ENCODE measurements at regions not wholly inside any gene's neighbourhood (a gene's known extent, or its start where the extent isn't known, plus 50 kb on each side); places are given as distances from the start of the nearest gene placed in this dataset.

DNA sequence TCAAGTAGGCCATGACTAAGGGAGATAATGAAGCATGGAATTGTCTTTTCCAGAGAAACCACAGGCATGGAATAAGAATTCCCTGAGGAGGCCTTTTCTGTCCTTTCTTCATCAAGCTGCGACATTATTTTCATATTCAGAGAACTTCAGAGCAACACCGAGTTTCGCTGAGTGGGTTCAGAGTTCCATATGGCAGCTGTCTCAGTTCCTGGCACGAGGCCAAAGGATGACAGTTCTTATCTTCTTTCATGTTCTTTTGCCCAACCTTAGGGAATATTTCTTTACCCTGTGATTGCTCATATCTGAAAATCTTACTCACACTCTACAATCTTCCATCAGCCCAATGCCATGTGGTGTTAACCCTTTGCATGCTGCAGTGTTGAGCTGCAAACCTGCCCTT, 135.3 kb upstream of the BMP2 start:
- Mint-ChIP-seq H3K4me3 (ENCODE audit: unreplicated experiment) (no peak overlapping the region), H3K4me1 (ENCODE audit: low read depth, unreplicated experiment) (peaks cover 21% of the 10 kb centered on the region), H3K27me3 (ENCODE audit: low read depth, unreplicated experiment) (peaks cover 12% of the 10 kb centered on the region), H3K36me3 (ENCODE audit: low read depth, unreplicated experiment) (no peaks in the 10 kb centered on the region), H3K27ac (ENCODE audit: unreplicated experiment) (peak overlapping the region; percentile 80), H3K9me3 (ENCODE audit: unreplicated experiment) (peaks cover 6% of the 10 kb centered on the region)
- no peaks in the 10 kb centered on the region for H3K36me3 ChIP-seq (ENCODE audit: insufficient read depth, low read length)
- FAIRE-seq: no peak
- no peak for TF ChIP-seq EZH2 (IDR thresholded peaks at IDR 0.05; ENCODE audit: insufficient read depth, low read length)
- TF ChIP-seq, protein P1, sequence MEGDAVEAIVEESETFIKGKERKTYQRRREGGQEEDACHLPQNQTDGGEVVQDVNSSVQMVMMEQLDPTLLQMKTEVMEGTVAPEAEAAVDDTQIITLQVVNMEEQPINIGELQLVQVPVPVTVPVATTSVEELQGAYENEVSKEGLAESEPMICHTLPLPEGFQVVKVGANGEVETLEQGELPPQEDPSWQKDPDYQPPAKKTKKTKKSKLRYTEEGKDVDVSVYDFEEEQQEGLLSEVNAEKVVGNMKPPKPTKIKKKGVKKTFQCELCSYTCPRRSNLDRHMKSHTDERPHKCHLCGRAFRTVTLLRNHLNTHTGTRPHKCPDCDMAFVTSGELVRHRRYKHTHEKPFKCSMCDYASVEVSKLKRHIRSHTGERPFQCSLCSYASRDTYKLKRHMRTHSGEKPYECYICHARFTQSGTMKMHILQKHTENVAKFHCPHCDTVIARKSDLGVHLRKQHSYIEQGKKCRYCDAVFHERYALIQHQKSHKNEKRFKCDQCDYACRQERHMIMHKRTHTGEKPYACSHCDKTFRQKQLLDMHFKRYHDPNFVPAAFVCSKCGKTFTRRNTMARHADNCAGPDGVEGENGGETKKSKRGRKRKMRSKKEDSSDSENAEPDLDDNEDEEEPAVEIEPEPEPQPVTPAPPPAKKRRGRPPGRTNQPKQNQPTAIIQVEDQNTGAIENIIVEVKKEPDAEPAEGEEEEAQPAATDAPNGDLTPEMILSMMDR (IDR thresholded peaks at IDR 0.05; ENCODE audit: insufficient read depth, low read depth, low read length): no peak
- H3K79me2 ChIP-seq (ENCODE audit: insufficient read depth, low read length): no peaks in the 10 kb centered on the region
- no peak overlapping the region for H3K4me2 ChIP-seq (ENCODE audit: low read length)
- no peak overlapping the region for H2AFZ ChIP-seq (ENCODE audit: low read depth, low read length)
- H3K27ac ChIP-seq (ENCODE audit: low read depth, low read length): no peak overlapping the region
- no peak overlapping the region for H3K9ac ChIP-seq (ENCODE audit: low read length)
- H3K4me3 ChIP-seq (ENCODE audit: insufficient read depth, low read depth, low read length): no peak overlapping the region
- no peaks in the 10 kb centered on the region for H3K27me3 ChIP-seq (ENCODE audit: insufficient read depth, low read length)
- peak; percentile 77 for DNase-seq (ENCODE audit: low read depth)
- H4K20me1 ChIP-seq (ENCODE audit: insufficient read depth, low read length): no peaks in the 10 kb centered on the region
- H3K9me3 ChIP-seq (ENCODE audit: insufficient read depth, low read depth, low read length): no peaks in the 10 kb centered on the region
- H3K4me1 ChIP-seq (ENCODE audit: insufficient read depth, low read length): no peaks in the 10 kb centered on the region

DNA sequence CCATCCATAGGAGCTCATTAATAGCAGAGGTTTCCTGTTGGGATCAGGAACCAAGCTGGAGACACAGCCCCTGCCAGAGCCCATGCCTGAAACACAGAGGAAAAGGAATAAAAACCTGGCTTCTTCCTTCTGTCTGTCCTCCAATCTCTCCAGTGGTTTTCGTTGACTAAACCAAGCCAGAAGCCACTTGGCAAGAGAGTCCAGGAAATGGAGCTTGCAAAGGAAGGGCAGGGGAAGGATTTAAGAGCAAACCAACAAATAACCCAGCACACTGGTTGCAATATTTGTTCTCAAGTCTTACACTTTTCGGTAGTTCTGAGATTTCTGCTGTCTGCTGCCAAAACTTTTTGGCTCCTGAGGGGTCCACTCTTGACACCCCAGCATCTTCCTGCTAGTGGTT, 137.0 kb upstream of the BMP2 start:
- H3K4me1 Mint-ChIP-seq (ENCODE audit: low read depth, unreplicated experiment): peaks cover 16% of the 10 kb centered on the region
- no peaks in the 10 kb centered on the region for H4K20me1 ChIP-seq (ENCODE audit: insufficient read depth, low read length)
- H3K27ac Mint-ChIP-seq (ENCODE audit: unreplicated experiment): no peak overlapping the region
- DNase-seq (ENCODE audit: low read depth) (no peak), FAIRE-seq (no peak)
- no peaks in the 10 kb centered on the region for H3K36me3 Mint-ChIP-seq (ENCODE audit: low read depth, unreplicated experiment)
- no peaks in the 10 kb centered on the region for H3K79me2 ChIP-seq (ENCODE audit: insufficient read depth, low read length)
- no peak overlapping the region for H3K4me2 ChIP-seq (ENCODE audit: low read length)
- no peaks in the 10 kb centered on the region for H3K4me1 ChIP-seq (ENCODE audit: insufficient read depth, low read length)
- H3K27ac ChIP-seq (ENCODE audit: low read depth, low read length): no peak overlapping the region
- H3K27me3 ChIP-seq (ENCODE audit: insufficient read depth, low read length): no peaks in the 10 kb centered on the region
- no peak overlapping the region for H2AFZ ChIP-seq (ENCODE audit: low read depth, low read length)
- H3K4me3 ChIP-seq (ENCODE audit: insufficient read depth, low read depth, low read length): no peak overlapping the region
- no peaks in the 10 kb centered on the region for H3K9me3 ChIP-seq (ENCODE audit: insufficient read depth, low read depth, low read length)
- H3K4me3 Mint-ChIP-seq (ENCODE audit: unreplicated experiment): no peak overlapping the region
- H3K27me3 Mint-ChIP-seq (ENCODE audit: low read depth, unreplicated experiment): peaks cover 12% of the 10 kb centered on the region
- TF ChIP-seq, protein P1 (IDR thresholded peaks at IDR 0.05; ENCODE audit: insufficient read depth, low read depth, low read length): no peak
- TF ChIP-seq EZH2 (IDR thresholded peaks at IDR 0.05; ENCODE audit: insufficient read depth, low read length): no peak
- no peaks in the 10 kb centered on the region for H3K36me3 ChIP-seq (ENCODE audit: insufficient read depth, low read length)
- H3K9ac ChIP-seq (ENCODE audit: low read length): no peak overlapping the region
- H3K9me3 Mint-ChIP-seq (ENCODE audit: unreplicated experiment): peaks cover 6% of the 10 kb centered on the region

DNA sequence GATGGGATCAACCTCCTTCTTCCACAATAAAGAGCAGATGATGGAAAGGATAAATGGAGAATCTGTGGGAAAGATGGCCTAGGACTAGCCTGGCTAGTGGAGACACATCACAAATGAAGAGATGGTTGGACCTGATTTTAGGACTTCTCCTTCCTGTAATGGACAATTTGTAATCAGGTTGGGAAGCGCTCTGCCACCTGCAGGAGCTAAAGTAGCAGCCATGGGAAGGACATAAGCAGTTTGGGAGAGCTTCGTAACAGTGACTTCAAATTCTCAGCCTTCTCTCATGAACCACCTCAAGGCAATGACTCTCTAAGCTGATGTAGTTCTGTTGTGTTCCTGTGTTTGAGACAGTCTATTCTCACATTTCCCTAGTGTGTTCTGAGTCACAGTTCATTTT, 137.9 kb upstream of the BMP2 start:
- Mint-ChIP-seq H3K27ac (ENCODE audit: unreplicated experiment) (no peak overlapping the region), H3K4me1 (ENCODE audit: low read depth, unreplicated experiment) (peaks cover 16% of the 10 kb centered on the region), H3K36me3 (ENCODE audit: low read depth, unreplicated experiment) (no peaks in the 10 kb centered on the region), H3K9me3 (ENCODE audit: unreplicated experiment) (peaks cover 6% of the 10 kb centered on the region), H3K4me3 (ENCODE audit: unreplicated experiment) (no peak overlapping the region), H3K27me3 (ENCODE audit: low read depth, unreplicated experiment) (peaks cover 12% of the 10 kb centered on the region)
- Histone ChIP-seq H3K4me2 (ENCODE audit: low read length) (no peak overlapping the region), H3K9me3 (ENCODE audit: insufficient read depth, low read depth, low read length) (no peaks in the 10 kb centered on the region), H2AFZ (ENCODE audit: low read depth, low read length) (no peak overlapping the region), H3K36me3 (ENCODE audit: insufficient read depth, low read length) (no peaks in the 10 kb centered on the region), H3K9ac (ENCODE audit: low read length) (no peak overlapping the region), H3K27me3 (ENCODE audit: insufficient read depth, low read length) (no peaks in the 10 kb centered on the region), H3K27ac (ENCODE audit: low read depth, low read length) (no peak overlapping the region), H3K79me2 (ENCODE audit: insufficient read depth, low read length) (no peaks in the 10 kb centered on the region), H4K20me1 (ENCODE audit: insufficient read depth, low read length) (no peaks in the 10 kb centered on the region), H3K4me3 (ENCODE audit: insufficient read depth, low read depth, low read length) (no peak overlapping the region), H3K4me1 (ENCODE audit: insufficient read depth, low read length) (no peaks in the 10 kb centered on the region)
- DNase-seq (ENCODE audit: low read depth): no peak
- TF ChIP-seq EZH2 (IDR thresholded peaks at IDR 0.05; ENCODE audit: insufficient read depth, low read length): no peak
- TF ChIP-seq, protein P1 (IDR thresholded peaks at IDR 0.05; ENCODE audit: insufficient read depth, low read depth, low read length): no peak
- FAIRE-seq: no peak

Data from astrocyte (in vitro differentiated cells and primary cell).